ENCODE measurements at regions not wholly inside any gene's neighbourhood (a gene's known extent, or its start where the extent isn't known, plus 50 kb on each side); places are given as distances from the start of the nearest gene placed in this dataset.

- Histone ChIP-seq H3K9me3 (replicated peaks; ENCODE audit: insufficient read depth, low read length) (no peaks in the 10 kb centered on the region), H3K36me3 (replicated peaks; ENCODE audit: insufficient read depth, low read length) (no peaks in the 10 kb centered on the region), H3K9ac (ENCODE audit: low read length) (no peak overlapping the region), H3K79me2 (ENCODE audit: low read length) (no peaks in the 10 kb centered on the region), H3K4me2 (ENCODE audit: low read depth, low read length) (no peak overlapping the region), H4K20me1 (ENCODE audit: insufficient read depth, low read length) (no peaks in the 10 kb centered on the region), H3K9me2 (replicated peaks; ENCODE audit: insufficient read depth, low read length) (no peaks in the 10 kb centered on the region), H3F3A (ENCODE audit: insufficient read depth, low read length) (no peaks in the 10 kb centered on the region), H3K4me1 (ENCODE audit: low read length) (no peaks in the 10 kb centered on the region), H2AFZ (ENCODE audit: low read length) (no peak overlapping the region), H3K27ac (ENCODE audit: low read length) (no peak overlapping the region), H3K27me3 (replicated peaks; ENCODE audit: insufficient read depth, low read length) (no peaks in the 10 kb centered on the region), H3K4me3 (ENCODE audit: low read length) (no peak overlapping the region)
- no peak for TF ChIP-seq EZH2 (optimal IDR thresholded peaks at IDR 0.05; ENCODE audit: low read depth, low read length)
- TF ChIP-seq, protein P1, sequence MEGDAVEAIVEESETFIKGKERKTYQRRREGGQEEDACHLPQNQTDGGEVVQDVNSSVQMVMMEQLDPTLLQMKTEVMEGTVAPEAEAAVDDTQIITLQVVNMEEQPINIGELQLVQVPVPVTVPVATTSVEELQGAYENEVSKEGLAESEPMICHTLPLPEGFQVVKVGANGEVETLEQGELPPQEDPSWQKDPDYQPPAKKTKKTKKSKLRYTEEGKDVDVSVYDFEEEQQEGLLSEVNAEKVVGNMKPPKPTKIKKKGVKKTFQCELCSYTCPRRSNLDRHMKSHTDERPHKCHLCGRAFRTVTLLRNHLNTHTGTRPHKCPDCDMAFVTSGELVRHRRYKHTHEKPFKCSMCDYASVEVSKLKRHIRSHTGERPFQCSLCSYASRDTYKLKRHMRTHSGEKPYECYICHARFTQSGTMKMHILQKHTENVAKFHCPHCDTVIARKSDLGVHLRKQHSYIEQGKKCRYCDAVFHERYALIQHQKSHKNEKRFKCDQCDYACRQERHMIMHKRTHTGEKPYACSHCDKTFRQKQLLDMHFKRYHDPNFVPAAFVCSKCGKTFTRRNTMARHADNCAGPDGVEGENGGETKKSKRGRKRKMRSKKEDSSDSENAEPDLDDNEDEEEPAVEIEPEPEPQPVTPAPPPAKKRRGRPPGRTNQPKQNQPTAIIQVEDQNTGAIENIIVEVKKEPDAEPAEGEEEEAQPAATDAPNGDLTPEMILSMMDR (IDR thresholded peaks at IDR 0.05; ENCODE audit: low read length), result no peak
- no peak for TF ChIP-seq EZH2phosphoT487 (IDR thresholded peaks at IDR 0.05; ENCODE audit: low read length)
- DNase-seq, result no peak
Measured at GRCh38 chr4:181998398-181999295, 244.6 kb upstream of the TENM3 start.

DNA sequence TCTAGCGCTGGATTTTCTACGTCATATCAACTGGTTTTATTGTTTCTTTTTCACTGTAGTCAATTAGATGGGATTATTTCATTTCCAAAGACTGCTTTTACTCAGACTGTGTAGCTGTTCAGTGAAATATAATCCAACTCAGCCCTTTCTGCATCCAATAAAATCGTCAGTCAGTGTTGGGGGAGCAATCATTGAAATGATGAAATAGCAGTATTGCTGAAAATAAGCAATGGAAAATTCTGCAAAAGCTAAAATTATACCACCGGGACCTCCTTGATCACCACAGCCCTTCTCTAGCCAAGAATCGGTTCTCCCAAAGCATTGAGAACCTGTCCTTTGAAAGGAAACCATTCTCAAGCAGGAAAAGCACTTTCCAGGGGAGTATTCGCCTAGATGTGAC lies 243.1 kb upstream of the TENM3 start:
- DNase-seq, result no peak

DNA sequence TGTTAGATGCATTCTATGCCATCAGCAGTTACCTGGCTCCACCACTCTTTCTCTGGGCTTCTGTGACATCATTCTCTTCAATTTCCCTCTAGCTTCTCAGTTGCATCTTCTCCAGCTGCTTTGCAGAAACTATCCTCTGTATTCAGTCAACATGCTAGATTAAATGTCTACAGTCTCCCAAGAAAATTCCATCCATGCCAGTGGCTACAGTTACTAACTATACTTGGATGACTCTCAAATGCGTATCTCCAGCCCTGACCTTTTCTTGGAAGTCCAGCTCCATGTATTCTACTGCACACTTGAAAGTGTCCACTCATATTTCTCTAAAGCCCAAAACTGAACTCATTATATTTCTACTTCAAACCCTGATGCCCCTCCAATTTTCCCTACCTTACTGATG lies 232.3 kb upstream of the TENM3 start:
- Histone ChIP-seq H3K79me2 (ENCODE audit: low read length) (no peaks in the 10 kb centered on the region), H3K4me1 (ENCODE audit: low read length) (no peaks in the 10 kb centered on the region), H3F3A (ENCODE audit: insufficient read depth, low read length) (no peaks in the 10 kb centered on the region), H3K4me3 (ENCODE audit: low read length) (no peak overlapping the region), H3K9me2 (replicated peaks; ENCODE audit: insufficient read depth, low read length) (no peaks in the 10 kb centered on the region), H4K20me1 (ENCODE audit: insufficient read depth, low read length) (no peaks in the 10 kb centered on the region), H3K9ac (ENCODE audit: low read length) (no peak overlapping the region), H3K9me3 (replicated peaks; ENCODE audit: insufficient read depth, low read length) (no peaks in the 10 kb centered on the region), H3K27me3 (replicated peaks; ENCODE audit: insufficient read depth, low read length) (no peaks in the 10 kb centered on the region), H3K27ac (ENCODE audit: low read length) (no peak overlapping the region), H2AFZ (ENCODE audit: low read length) (no peak overlapping the region), H3K36me3 (replicated peaks; ENCODE audit: insufficient read depth, low read length) (no peaks in the 10 kb centered on the region), H3K4me2 (ENCODE audit: low read depth, low read length) (no peak overlapping the region)
- DNase-seq, result no peak
- TF ChIP-seq, protein P1 (IDR thresholded peaks at IDR 0.05; ENCODE audit: low read length), result no peak
- no peak for TF ChIP-seq EZH2 (optimal IDR thresholded peaks at IDR 0.05; ENCODE audit: low read depth, low read length)

More for the DNA sequence above, 243.1 kb upstream of the TENM3 start:
- H3K4me2 ChIP-seq (ENCODE audit: low read depth, low read length), result no peak overlapping the region
- TF ChIP-seq, protein P1 (IDR thresholded peaks at IDR 0.05; ENCODE audit: low read length), result no peak
- no peak for TF ChIP-seq EZH2 (optimal IDR thresholded peaks at IDR 0.05; ENCODE audit: low read depth, low read length)
- no peak for TF ChIP-seq EZH2phosphoT487 (IDR thresholded peaks at IDR 0.05; ENCODE audit: low read length)
- H3K9me3 ChIP-seq (replicated peaks; ENCODE audit: insufficient read depth, low read length), result no peaks in the 10 kb centered on the region
- no peak overlapping the region for H3K27ac ChIP-seq (ENCODE audit: low read length)
- H3K4me1 ChIP-seq (ENCODE audit: low read length), result no peaks in the 10 kb centered on the region
- no peaks in the 10 kb centered on the region for H3K27me3 ChIP-seq (replicated peaks; ENCODE audit: insufficient read depth, low read length)
- H3F3A ChIP-seq (ENCODE audit: insufficient read depth, low read length), result no peaks in the 10 kb centered on the region
- no peaks in the 10 kb centered on the region for H3K36me3 ChIP-seq (replicated peaks; ENCODE audit: insufficient read depth, low read length)
- no peak overlapping the region for H3K4me3 ChIP-seq (ENCODE audit: low read length)
- H2AFZ ChIP-seq (ENCODE audit: low read length), result no peak overlapping the region
- H3K9me2 ChIP-seq (replicated peaks; ENCODE audit: insufficient read depth, low read length), result no peaks in the 10 kb centered on the region
- H3K79me2 ChIP-seq (ENCODE audit: low read length), result no peaks in the 10 kb centered on the region
- H4K20me1 ChIP-seq (ENCODE audit: insufficient read depth, low read length), result no peaks in the 10 kb centered on the region
- no peak overlapping the region for H3K9ac ChIP-seq (ENCODE audit: low read length)

Measured in MM.1S (cell line).